Fibroblast of lung (primary cell): ENCODE measurements at regions not wholly inside any gene's neighbourhood (a gene's known extent, or its start where the extent isn't known, plus 50 kb on each side); places are given as distances from the start of the nearest gene placed in this dataset.

ENCODE experiments used
- DNase-seq, 2 donors: peaks; one replicate each; pipeline versions ENCODE4 v3.0.0 to v3.0.0-alpha.2; 2010; ENCODE audit warnings: low read depth in 2 of 2
- H2AFZ ChIP-seq: 2 replicates; pipeline ENCODE4 v1.5.1; 2012; ENCODE audit warnings: low read length, control low read depth, inconsistent platforms
- H3K27ac ChIP-seq: 2 replicates; pipeline ENCODE4 v1.5.1; 2011; ENCODE audit warnings: low read length, control low read depth; ENCODE audit not compliant: insufficient read depth
- H3K27me3 ChIP-seq: 2 replicates; pipeline ENCODE4 v1.5.1; 2011; ENCODE audit warnings: mild to moderate bottlenecking, low read length; ENCODE audit not compliant: control insufficient read depth, insufficient read depth
- H3K36me3 ChIP-seq: 2 replicates; pipeline ENCODE4 v1.5.1; 2011; ENCODE audit warnings: low read length; ENCODE audit not compliant: control insufficient read depth, insufficient read depth
- H3K4me1 ChIP-seq: 2 replicates; pipeline ENCODE4 v1.5.1; 2011; ENCODE audit warnings: low read length; ENCODE audit not compliant: control insufficient read depth, insufficient read depth; ENCODE audit errors: extremely low read depth
- H3K4me2 ChIP-seq: 2 replicates; pipeline ENCODE4 v1.5.1; 2011; ENCODE audit warnings: low read length, control low read depth; ENCODE audit not compliant: insufficient read depth; ENCODE audit errors: extremely low read depth
- H3K4me3 ChIP-seq, 4 experiments: fragments of 200-600 bp in 1 of 4; sonication (generic) in 1 of 4; replicated peaks in 1 of 4; 2 replicates each; pipeline ENCODE4 v1.5.1; 2011 to 2016; ENCODE audit warnings: low read length in 4 of 4, low read depth in 3 of 4, mild to moderate bottlenecking in 3 of 4, control low read depth in 2 of 4, inconsistent platforms in 1 of 4, mixed read lengths in 1 of 4; ENCODE audit not compliant: insufficient read depth in 1 of 4; ENCODE audit errors: control extremely low read depth in 1 of 4
- H3K79me2 ChIP-seq: 2 replicates; pipeline ENCODE4 v1.5.1; 2012; ENCODE audit warnings: mild to moderate bottlenecking, low read length, inconsistent platforms; ENCODE audit not compliant: control insufficient read depth, insufficient read depth
- H3K9ac ChIP-seq: 2 replicates; pipeline ENCODE4 v1.5.1; 2011; ENCODE audit warnings: mild to moderate bottlenecking, low read length, control low read depth; ENCODE audit not compliant: insufficient read depth
- H3K9me3 ChIP-seq: 2 replicates; pipeline ENCODE4 v1.5.1; 2012; ENCODE audit warnings: low read depth, low read length; ENCODE audit not compliant: control insufficient read depth, insufficient read depth
- H4K20me1 ChIP-seq: 2 replicates; pipeline ENCODE4 v1.5.1; 2011; ENCODE audit warnings: low read length; ENCODE audit not compliant: control insufficient read depth, insufficient read depth; ENCODE audit errors: extremely low read depth
- EZH2 ChIP-seq: IDR thresholded peaks from 2 replicates; pipeline ENCODE4 v1.5.1; 2012; ENCODE audit warnings: low read length, control low read depth, mild to moderate bottlenecking; ENCODE audit errors: missing control alignments
- TF ChIP-seq, protein P1 (sequence below), 2 donors: IDR thresholded peaks in 1 of 2; conservative IDR thresholded peaks in 1 of 2; 1 replicate in 1 of 2; 2 replicates in 1 of 2; pipeline ENCODE4 v1.5.1; 2011 to 2012; ENCODE audit warnings: low read length in 2 of 2, control low read depth in 1 of 2, inconsistent platforms in 1 of 2, low read depth in 1 of 2, mild to moderate bottlenecking in 1 of 2

DNA sequence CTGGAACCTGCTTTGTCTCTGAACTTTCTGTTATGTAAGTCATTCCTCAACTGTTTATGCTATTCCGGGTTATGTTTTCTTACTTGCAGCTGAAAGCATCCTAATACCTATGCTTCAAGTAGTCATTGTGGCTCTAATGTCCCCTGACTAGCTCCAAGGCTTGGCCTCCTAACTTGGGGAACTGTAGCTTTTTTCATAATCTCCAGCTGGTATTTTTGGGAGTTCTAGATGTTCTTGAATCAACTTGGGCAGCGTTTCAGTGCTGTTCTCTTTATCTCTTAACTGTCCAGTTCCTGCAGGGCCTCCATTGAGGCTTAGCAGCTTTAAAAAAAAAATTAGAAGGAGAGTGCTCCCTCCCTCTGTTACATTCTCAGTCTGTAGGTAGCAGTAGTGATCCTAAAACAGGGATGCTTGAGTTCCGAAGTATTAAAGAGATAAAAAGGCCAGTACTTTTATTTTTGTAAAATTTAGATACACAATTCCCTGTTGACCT is 100.0 kb upstream of the ACTBL2 start:
- TF ChIP-seq EZH2 = no peak
- TF ChIP-seq, protein P1, sequence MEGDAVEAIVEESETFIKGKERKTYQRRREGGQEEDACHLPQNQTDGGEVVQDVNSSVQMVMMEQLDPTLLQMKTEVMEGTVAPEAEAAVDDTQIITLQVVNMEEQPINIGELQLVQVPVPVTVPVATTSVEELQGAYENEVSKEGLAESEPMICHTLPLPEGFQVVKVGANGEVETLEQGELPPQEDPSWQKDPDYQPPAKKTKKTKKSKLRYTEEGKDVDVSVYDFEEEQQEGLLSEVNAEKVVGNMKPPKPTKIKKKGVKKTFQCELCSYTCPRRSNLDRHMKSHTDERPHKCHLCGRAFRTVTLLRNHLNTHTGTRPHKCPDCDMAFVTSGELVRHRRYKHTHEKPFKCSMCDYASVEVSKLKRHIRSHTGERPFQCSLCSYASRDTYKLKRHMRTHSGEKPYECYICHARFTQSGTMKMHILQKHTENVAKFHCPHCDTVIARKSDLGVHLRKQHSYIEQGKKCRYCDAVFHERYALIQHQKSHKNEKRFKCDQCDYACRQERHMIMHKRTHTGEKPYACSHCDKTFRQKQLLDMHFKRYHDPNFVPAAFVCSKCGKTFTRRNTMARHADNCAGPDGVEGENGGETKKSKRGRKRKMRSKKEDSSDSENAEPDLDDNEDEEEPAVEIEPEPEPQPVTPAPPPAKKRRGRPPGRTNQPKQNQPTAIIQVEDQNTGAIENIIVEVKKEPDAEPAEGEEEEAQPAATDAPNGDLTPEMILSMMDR (conservative IDR thresholded peaks at IDR 0.05 in 1 of 2, IDR thresholded peaks at IDR 0.05 in 1 of 2; ENCODE audit: low read depth in 1 of 2, low read length in 2 of 2) = no peak
- Histone ChIP-seq H4K20me1 (no peaks in the 10 kb centered on the region), H3K27ac (no peak overlapping the region), H3K4me2 (no peak overlapping the region), H3K79me2 (no peaks in the 10 kb centered on the region), H3K27me3 (no peaks in the 10 kb centered on the region), H3K9me3 (no peaks in the 10 kb centered on the region), H3K9ac (no peak overlapping the region), H3K36me3 (no peaks in the 10 kb centered on the region), H3K4me3 (no peak overlapping the region), H2AFZ (no peak overlapping the region), H3K4me1 (no peaks in the 10 kb centered on the region)
- DNase-seq = no peak

DNA sequence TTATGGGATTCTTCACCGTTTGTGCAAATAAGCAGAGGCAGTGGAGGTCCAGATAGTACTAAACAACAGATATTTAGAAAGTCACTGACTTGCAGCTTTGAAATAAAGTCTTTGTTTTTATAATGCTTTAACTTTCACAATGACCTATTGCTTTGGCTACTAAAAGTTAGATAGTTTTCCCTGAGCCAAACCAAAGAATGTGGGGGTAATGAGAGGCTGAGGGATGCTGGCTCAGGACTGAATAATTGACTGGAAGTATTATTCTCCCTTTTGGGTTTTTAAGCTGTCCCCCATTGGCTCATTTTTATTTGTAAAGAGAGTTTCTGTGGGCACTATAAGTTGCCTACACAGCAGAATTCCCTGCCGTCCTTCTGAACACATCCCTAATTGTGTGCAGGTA is 99.2 kb upstream of the ACTBL2 start:
- H3K9ac ChIP-seq = no peak overlapping the region
- no peaks in the 10 kb centered on the region for H3K36me3 ChIP-seq
- H3K27ac ChIP-seq = no peak overlapping the region
- no peaks in the 10 kb centered on the region for H3K79me2 ChIP-seq
- H3K9me3 ChIP-seq = no peaks in the 10 kb centered on the region
- H2AFZ ChIP-seq = no peak overlapping the region
- H3K27me3 ChIP-seq = no peaks in the 10 kb centered on the region
- no peak overlapping the region for H3K4me3 ChIP-seq
- H3K4me1 ChIP-seq = no peaks in the 10 kb centered on the region
- DNase-seq = peak in 1 of 2 donors; percentile 14
- TF ChIP-seq, protein P1 (conservative IDR thresholded peaks at IDR 0.05 in 1 of 2, IDR thresholded peaks at IDR 0.05 in 1 of 2; ENCODE audit: low read depth in 1 of 2, low read length in 2 of 2) = no peak
- H4K20me1 ChIP-seq = no peaks in the 10 kb centered on the region
- no peak overlapping the region for H3K4me2 ChIP-seq

DNA sequence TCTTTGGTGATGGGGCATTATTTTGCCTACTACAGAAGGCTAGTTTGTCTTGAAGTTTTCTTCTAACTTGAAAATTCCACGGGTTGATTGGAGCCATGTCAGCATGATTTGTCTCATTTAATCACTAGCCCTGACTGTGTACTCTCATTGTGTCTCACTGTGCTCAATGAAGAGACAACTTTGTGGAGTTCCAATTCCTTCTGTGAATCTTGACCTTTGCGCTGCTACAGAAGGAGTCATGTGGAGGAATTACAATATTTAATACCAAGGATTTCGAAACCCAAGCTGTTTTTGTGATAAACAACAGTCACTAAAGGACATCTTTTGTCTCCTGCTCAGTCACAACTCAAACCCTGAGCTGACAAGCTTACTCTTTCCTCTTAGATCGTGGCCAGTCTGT is 98.6 kb upstream of the ACTBL2 start:
- Histone ChIP-seq H3K4me2 (no peak overlapping the region), H3K4me1 (no peaks in the 10 kb centered on the region), H2AFZ (no peak overlapping the region), H3K27ac (no peak overlapping the region), H4K20me1 (no peaks in the 10 kb centered on the region), H3K36me3 (no peaks in the 10 kb centered on the region), H3K9ac (no peak overlapping the region), H3K4me3 (no peak overlapping the region), H3K79me2 (no peaks in the 10 kb centered on the region), H3K9me3 (no peaks in the 10 kb centered on the region), H3K27me3 (no peaks in the 10 kb centered on the region)
- DNase-seq = no peak
- TF ChIP-seq, protein P1 (conservative IDR thresholded peaks at IDR 0.05 in 1 of 2, IDR thresholded peaks at IDR 0.05 in 1 of 2; ENCODE audit: low read depth in 1 of 2, low read length in 2 of 2) = no peak
- TF ChIP-seq EZH2 = no peak
